HFFc6 (cell line): ENCODE measurements at regions not wholly inside any gene's neighbourhood (a gene's known extent, or its start where the extent isn't known, plus 50 kb on each side); places are given as distances from the start of the nearest gene placed in this dataset.

Experiments used
- DNase-seq: peaks from one replicate; pipeline ENCODE4 v3.0.0-alpha.2; 2018
- H3K27ac Mint-ChIP-seq: 2 replicates; pipeline ENCODE4 v1.8.0; 2020; ENCODE audit warnings: mild to moderate bottlenecking, mixed read lengths
- H3K27me3 Mint-ChIP-seq: 2 replicates; pipeline ENCODE4 v1.8.0; 2021; ENCODE audit warnings: mild to moderate bottlenecking, moderate library complexity, mixed read lengths; ENCODE audit not compliant: insufficient read depth
- H3K36me3 Mint-ChIP-seq: 2 replicates; pipeline ENCODE4 v1.8.0; 2021; ENCODE audit warnings: low read depth, mixed read lengths
- H3K4me1 Mint-ChIP-seq: 2 replicates; pipeline ENCODE4 v1.8.0; 2020; ENCODE audit warnings: low read depth, mixed read lengths
- H3K4me3 Mint-ChIP-seq: 2 replicates; pipeline ENCODE4 v1.8.0; 2020; ENCODE audit warnings: mild to moderate bottlenecking, moderate library complexity, mixed read lengths
- H3K9me3 Mint-ChIP-seq: 2 replicates; pipeline ENCODE4 v1.8.0; 2020; ENCODE audit warnings: mild to moderate bottlenecking, mixed read lengths
- TF ChIP-seq, protein P1 (sequence below): fragments of 200-600 bp; sonication (generic); IDR thresholded peaks from 2 replicates; pipeline ENCODE4 v1.5.0; 2021; ENCODE audit warnings: antibody characterized with exemption, mild to moderate bottlenecking

DNA sequence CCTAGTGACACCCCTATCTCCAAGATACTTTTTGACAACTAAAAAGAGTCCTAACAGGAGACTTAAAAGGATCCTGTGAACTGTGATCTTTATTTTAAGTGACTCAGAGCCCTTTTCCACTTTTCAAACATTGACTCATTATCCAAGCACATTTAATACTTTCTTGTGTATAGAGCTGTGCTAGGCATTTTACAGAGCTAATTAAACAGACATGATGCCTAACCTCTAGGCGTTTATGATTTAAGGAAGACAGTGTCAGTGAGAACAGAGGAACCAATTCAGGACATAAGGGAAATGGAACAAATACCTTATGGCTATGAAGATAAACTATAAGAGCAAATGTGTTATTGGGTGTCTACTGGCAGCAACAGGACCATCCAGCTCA is 282.6 kb downstream of the TPBG start:
- no peak overlapping the region for H3K4me3 Mint-ChIP-seq
- no peaks in the 10 kb centered on the region for H3K9me3 Mint-ChIP-seq
- DNase-seq, result peak; percentile 1
- H3K36me3 Mint-ChIP-seq, result no peaks in the 10 kb centered on the region
- TF ChIP-seq, protein P1, sequence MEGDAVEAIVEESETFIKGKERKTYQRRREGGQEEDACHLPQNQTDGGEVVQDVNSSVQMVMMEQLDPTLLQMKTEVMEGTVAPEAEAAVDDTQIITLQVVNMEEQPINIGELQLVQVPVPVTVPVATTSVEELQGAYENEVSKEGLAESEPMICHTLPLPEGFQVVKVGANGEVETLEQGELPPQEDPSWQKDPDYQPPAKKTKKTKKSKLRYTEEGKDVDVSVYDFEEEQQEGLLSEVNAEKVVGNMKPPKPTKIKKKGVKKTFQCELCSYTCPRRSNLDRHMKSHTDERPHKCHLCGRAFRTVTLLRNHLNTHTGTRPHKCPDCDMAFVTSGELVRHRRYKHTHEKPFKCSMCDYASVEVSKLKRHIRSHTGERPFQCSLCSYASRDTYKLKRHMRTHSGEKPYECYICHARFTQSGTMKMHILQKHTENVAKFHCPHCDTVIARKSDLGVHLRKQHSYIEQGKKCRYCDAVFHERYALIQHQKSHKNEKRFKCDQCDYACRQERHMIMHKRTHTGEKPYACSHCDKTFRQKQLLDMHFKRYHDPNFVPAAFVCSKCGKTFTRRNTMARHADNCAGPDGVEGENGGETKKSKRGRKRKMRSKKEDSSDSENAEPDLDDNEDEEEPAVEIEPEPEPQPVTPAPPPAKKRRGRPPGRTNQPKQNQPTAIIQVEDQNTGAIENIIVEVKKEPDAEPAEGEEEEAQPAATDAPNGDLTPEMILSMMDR, result no peak
- no peak overlapping the region for H3K27ac Mint-ChIP-seq
- H3K27me3 Mint-ChIP-seq, result peaks cover 7% of the 10 kb centered on the region
- no peaks in the 10 kb centered on the region for H3K4me1 Mint-ChIP-seq

DNA sequence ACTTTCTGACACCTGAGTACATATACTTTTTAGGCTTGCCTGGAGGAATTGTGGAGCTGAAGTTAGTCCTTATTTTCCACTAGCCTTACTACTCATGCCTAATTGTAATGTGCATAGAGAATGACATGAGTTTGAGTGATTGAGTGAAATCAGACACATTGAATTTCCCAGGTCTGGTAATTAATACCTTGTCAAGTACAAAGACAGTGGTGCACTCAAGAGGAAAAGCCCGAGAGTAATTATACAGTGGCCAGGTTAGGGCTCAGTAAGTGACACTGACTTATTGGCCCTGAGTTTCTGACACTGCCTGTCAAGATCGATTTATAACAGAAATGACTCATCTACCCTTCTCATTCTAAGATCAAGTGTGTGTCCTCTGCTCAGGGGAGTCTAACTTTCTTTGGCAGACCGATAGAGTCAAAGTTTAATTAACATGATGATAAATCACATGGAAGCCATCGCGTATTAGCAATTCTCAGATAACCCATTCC is 288.3 kb downstream of the TPBG start:
- Mint-ChIP-seq H3K9me3 (no peaks in the 10 kb centered on the region), H3K36me3 (no peaks in the 10 kb centered on the region), H3K27ac (no peak overlapping the region), H3K27me3 (peaks cover 14% of the 10 kb centered on the region; the same call in 1 of the 2 replicates), H3K4me3 (no peak overlapping the region), H3K4me1 (no peaks in the 10 kb centered on the region)
- DNase-seq, result no peak
- TF ChIP-seq, protein P1, result no peak

DNA sequence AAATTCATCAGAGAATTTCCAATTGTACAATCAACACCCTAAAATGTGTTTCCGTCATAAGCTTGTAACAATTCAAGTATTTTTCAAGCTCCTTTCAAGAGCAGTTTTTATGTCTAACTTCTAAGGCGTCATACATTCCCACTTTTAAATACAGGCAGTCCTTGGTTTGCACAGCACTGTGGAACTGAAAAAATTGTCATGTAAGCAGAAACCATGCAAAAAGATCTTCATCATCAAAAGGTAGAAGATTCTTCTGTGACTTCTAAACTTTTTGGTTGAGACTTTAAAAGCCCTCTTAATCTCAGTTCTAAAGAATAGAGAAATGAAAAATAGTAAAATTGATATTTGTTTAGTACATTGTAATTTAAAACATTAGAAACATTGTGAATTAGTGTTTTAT is 315.6 kb downstream of the TPBG start:
- H3K4me3 Mint-ChIP-seq, result no peak overlapping the region
- TF ChIP-seq, protein P1, result no peak
- H3K9me3 Mint-ChIP-seq, result peaks cover 5% of the 10 kb centered on the region; the same call in 1 of the 2 replicates
- DNase-seq, result no peak
- peaks cover 3% of the 10 kb centered on the region for H3K27me3 Mint-ChIP-seq
- no peaks in the 10 kb centered on the region for H3K4me1 Mint-ChIP-seq
- H3K27ac Mint-ChIP-seq, result no peak overlapping the region
- no peaks in the 10 kb centered on the region; the same call in 1 of the 2 replicates for H3K36me3 Mint-ChIP-seq

DNA sequence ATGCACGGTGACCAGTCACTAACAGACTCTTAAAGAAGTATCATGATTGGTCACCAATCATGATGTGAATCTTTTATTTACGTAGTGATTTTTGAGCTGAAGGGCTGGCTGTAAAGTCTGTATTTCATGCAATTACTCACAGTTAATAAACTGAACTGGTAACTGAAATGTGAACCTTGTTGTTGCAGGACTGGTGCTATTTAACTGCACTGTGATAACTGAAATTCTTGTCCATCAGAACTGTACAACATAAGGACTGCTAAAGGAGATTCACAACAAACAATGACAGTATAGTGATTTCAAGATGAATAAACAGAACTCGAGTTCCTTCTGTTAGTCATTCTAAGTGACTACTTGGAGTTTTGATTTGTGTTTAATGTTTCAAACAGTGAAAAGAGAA is 316.6 kb downstream of the TPBG start:
- H3K9me3 Mint-ChIP-seq, result peaks cover 5% of the 10 kb centered on the region; the same call in 1 of the 2 replicates
- no peaks in the 10 kb centered on the region for H3K4me1 Mint-ChIP-seq
- no peak for DNase-seq
- peaks cover 3% of the 10 kb centered on the region for H3K27me3 Mint-ChIP-seq
- no peak overlapping the region for H3K27ac Mint-ChIP-seq
- no peaks in the 10 kb centered on the region; the same call in 1 of the 2 replicates for H3K36me3 Mint-ChIP-seq
- H3K4me3 Mint-ChIP-seq, result no peak overlapping the region
- TF ChIP-seq, protein P1, result no peak

DNA sequence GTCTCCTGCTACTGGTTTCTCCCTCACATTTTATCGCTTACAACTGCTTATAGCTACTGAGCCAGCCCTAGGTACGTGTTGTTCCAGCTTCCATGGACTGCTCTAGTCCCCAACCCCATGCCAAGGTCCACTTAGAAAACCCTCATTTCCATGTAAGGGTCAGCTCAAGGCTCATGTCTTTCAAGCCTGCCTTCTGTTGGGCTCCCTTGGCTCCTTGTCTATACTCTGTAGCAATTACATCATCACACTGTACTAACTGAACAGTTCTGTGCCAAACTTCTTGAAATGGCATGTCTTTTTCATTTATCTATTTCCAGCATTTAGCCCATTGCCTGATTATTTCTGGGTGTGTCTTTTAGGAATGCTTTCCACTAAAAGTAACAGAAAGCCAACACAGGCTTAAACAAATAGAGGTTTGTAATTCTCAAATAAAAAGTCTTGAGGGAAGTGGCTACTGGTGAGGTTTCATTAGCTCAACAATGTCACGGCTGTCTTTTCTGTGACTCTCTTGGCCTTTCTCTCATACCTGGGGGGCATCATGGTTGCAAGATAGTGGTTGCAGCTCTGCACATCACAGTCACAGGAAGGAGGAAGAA is 317.6 kb downstream of the TPBG start:
- no peak for DNase-seq
- Mint-ChIP-seq H3K9me3 (peaks cover 5% of the 10 kb centered on the region; the same call in 1 of the 2 replicates), H3K36me3 (no peaks in the 10 kb centered on the region; the same call in 1 of the 2 replicates), H3K27me3 (peaks cover 6% of the 10 kb centered on the region), H3K4me1 (no peaks in the 10 kb centered on the region), H3K27ac (no peak overlapping the region), H3K4me3 (no peak overlapping the region)
- TF ChIP-seq, protein P1, result no peak
